K562 (cell line): ENCODE measurements at regions not wholly inside any gene's neighbourhood (a gene's known extent, or its start where the extent isn't known, plus 50 kb on each side); places are given as distances from the start of the nearest gene placed in this dataset.

Experiments
- RBBP5 ChIP-seq: fragments of 200-600 bp; sonication (generic); IDR thresholded peaks from 2 replicates; pipeline ENCODE4 v1.6.1; 2012; ENCODE audit warnings: borderline replicate concordance, mild to moderate bottlenecking, low read length, control low read depth, inconsistent platforms; ENCODE audit not compliant: insufficient read depth, poor library complexity, severe bottlenecking
- REST ChIP-seq, 2 experiments: fragments of 450-650 bp; formaldehyde crosslinking in 1 of 2; IDR thresholded peaks; 2 replicates each; pipeline versions ENCODE4 v1.4.0 to v1.6.1; 2014 to 2020; ENCODE audit warnings: mild to moderate bottlenecking in 2 of 2, borderline replicate concordance in 1 of 2, low read depth in 1 of 2
- TBL1XR1 ChIP-seq, 2 experiments: IDR thresholded peaks; 2 replicates each; pipeline ENCODE4 v1.6.1; 2012; ENCODE audit warnings: improper control_type of control experiment in 2 of 2, low read length in 2 of 2, mild to moderate bottlenecking in 1 of 2

- TF ChIP-seq REST (IDR thresholded peaks at IDR 0.05; ENCODE audit: borderline replicate concordance) (no peak), REST (CRISPR knock-in tag; IDR thresholded peaks at IDR 0.05; ENCODE audit: low read depth) (no peak), RBBP5 (no peak), TBL1XR1 (IDR thresholded peaks at IDR 0.05; ENCODE audit: low read length in 2 of 2) (no peak)
- TF ChIP-seq, all 486 proteins: peak for 0
Measured at GRCh38 chr17:72432881-72433280, 312.1 kb downstream of the SOX9 start (continued).
